ENCODE measurements at regions not wholly inside any gene's neighbourhood (a gene's known extent, or its start where the extent isn't known, plus 50 kb on each side); places are given as distances from the start of the nearest gene placed in this dataset.

GRCh38 chr11:116507016-116507415 is 265.8 kb downstream of the BUD13 start:
- TF ChIP-seq CTCF (IDR thresholded peaks at IDR 0.05) (no peak), POLR2AphosphoS5 (IDR thresholded peaks at IDR 0.05) (no peak), POLR2A (IDR thresholded peaks at IDR 0.05) (no peak)
